SK-N-SH (cell line): ENCODE measurements at regions not wholly inside any gene's neighbourhood (a gene's known extent, or its start where the extent isn't known, plus 50 kb on each side); places are given as distances from the start of the nearest gene placed in this dataset.

Experiments used
- CTCF ChIA-PET: fragments of 300-600, 350-600 bp; formaldehyde crosslinking; extraction: SDS; loops from one replicate; lab custom pipeline; 2021; lab: Yijun Ruan, JAX
- POLR2A ChIA-PET: fragments of 350-600 bp; sonication (Branson Sonifier 250); formaldehyde crosslinking; extraction: SDS; loops from one replicate; lab custom pipeline; 2020; ENCODE audit warnings: antibody characterized with exemption, inconsistent platforms; lab: Yijun Ruan, JAX
- DNase-seq: peaks from one replicate; pipeline ENCODE4 v3.0.0; 2012
- H2AFZ ChIP-seq: fragments of 200-600 bp; sonication (generic); 2 replicates; pipeline ENCODE4 v1.8.1; 2016; ENCODE audit warnings: antibody characterized with exemption, mild to moderate bottlenecking, low read depth
- H3F3A ChIP-seq: fragments of 200-600 bp; sonication (generic); replicated peaks from 2 replicates; pipeline ENCODE3; 2016; ENCODE audit warnings: antibody characterized with exemption, mild to moderate bottlenecking; ENCODE audit not compliant: insufficient read depth
- H3K27ac ChIP-seq, 2 experiments: fragments of 200-500 bp in 1 of 2; fragments of 200-600 bp in 1 of 2; sonication (Bioruptor generic) in 1 of 2; sonication (generic), shearing (Covaris generic) in 1 of 2; 2 replicates each; pipeline versions ENCODE4 v1.5.1 to v1.6.1; 2014 to 2016; ENCODE audit warnings: low read depth in 2 of 2, inconsistent platforms in 1 of 2, low read length in 1 of 2, mild to moderate bottlenecking in 1 of 2, mixed read lengths in 1 of 2
- H3K27me3 ChIP-seq: fragments of 200-600 bp; sonication (generic), shearing (Covaris generic); 2 replicates; pipeline ENCODE4 v1.6.1; 2016; ENCODE audit warnings: mixed run types; ENCODE audit not compliant: insufficient read depth
- H3K36me3 ChIP-seq, 2 experiments: fragments of 200-500 bp in 1 of 2; fragments of 200-600 bp in 1 of 2; sonication (Bioruptor generic) in 1 of 2; sonication (generic) in 1 of 2; replicated peaks in 1 of 2; 2 replicates each; pipeline versions ENCODE3 to v1.5.1; 2014 to 2016; ENCODE audit warnings: low read length in 1 of 2, mild to moderate bottlenecking in 1 of 2; ENCODE audit not compliant: insufficient read depth in 2 of 2, control insufficient read depth in 1 of 2
- H3K4me1 ChIP-seq, 2 experiments: fragments of 200-500 bp in 1 of 2; fragments of 200-600 bp in 1 of 2; sonication (Bioruptor generic) in 1 of 2; sonication (generic), shearing (Covaris generic) in 1 of 2; 2 replicates each; pipeline versions ENCODE4 v1.5.1 to v1.6.1; 2014 to 2016; ENCODE audit warnings: low read depth in 1 of 2, low read length in 1 of 2, mixed run types in 1 of 2; ENCODE audit not compliant: insufficient read depth in 2 of 2, control insufficient read depth in 1 of 2
- H3K4me2 ChIP-seq: fragments of 200-600 bp; sonication (generic), shearing (Covaris generic); 2 replicates; pipeline ENCODE4 v1.6.1; 2017; ENCODE audit warnings: mixed run types
- H3K4me3 ChIP-seq, 2 experiments: fragments of 200-500 bp in 1 of 2; fragments of 200-600 bp in 1 of 2; sonication (Bioruptor generic) in 1 of 2; sonication (generic), shearing (Covaris generic) in 1 of 2; 2 replicates each; pipeline versions ENCODE4 v1.5.1 to v1.8.1; 2014 to 2016; ENCODE audit warnings: low read depth in 2 of 2, inconsistent platforms in 1 of 2, low read length in 1 of 2, mild to moderate bottlenecking in 1 of 2, mixed read lengths in 1 of 2, moderate library complexity in 1 of 2
- H3K79me2 ChIP-seq: fragments of 200-600 bp; sonication (generic); 2 replicates; pipeline ENCODE4 v1.8.1; 2017; ENCODE audit warnings: mild to moderate bottlenecking; ENCODE audit not compliant: insufficient read depth
- H3K9ac ChIP-seq: fragments of 200-600 bp; sonication (generic); 2 replicates; pipeline ENCODE4 v1.6.1; 2017; ENCODE audit warnings: mixed run types
- H3K9me2 ChIP-seq: fragments of 200-600 bp; sonication (generic); 2 replicates; pipeline ENCODE4 v1.6.1; 2017; ENCODE audit warnings: mixed run types
- H3K9me3 ChIP-seq: fragments of 200-600 bp; sonication (generic); 2 replicates; pipeline ENCODE4 v1.6.1; 2017; ENCODE audit warnings: mixed run types, mild to moderate bottlenecking, moderate library complexity
- H4K20me1 ChIP-seq: fragments of 200-600 bp; sonication (generic); 2 replicates; pipeline ENCODE4 v1.6.1; 2017; ENCODE audit warnings: mild to moderate bottlenecking, mixed run types; ENCODE audit not compliant: insufficient read depth
- EP300 ChIP-seq, 2 experiments: IDR thresholded peaks; 2 replicates each; pipeline versions ENCODE4 v1.4.0 to v1.6.1; 2012; ENCODE audit warnings: borderline replicate concordance in 1 of 2, low read depth in 1 of 2, low read length in 1 of 2
- EZH2phosphoT487 ChIP-seq: fragments of 200-600 bp; sonication (generic); IDR thresholded peaks from 2 replicates; pipeline ENCODE4 v1.6.1; 2017; ENCODE audit warnings: low read depth, mixed run types, mild to moderate bottlenecking, antibody characterized with exemption, moderate library complexity, borderline replicate concordance
- FOSL2 ChIP-seq: IDR thresholded peaks from 2 replicates; pipeline ENCODE4 v1.4.0; 2012; ENCODE audit warnings: low read depth, mild to moderate bottlenecking, moderate library complexity, borderline replicate concordance
- GABPA ChIP-seq: IDR thresholded peaks from 2 replicates; pipeline ENCODE4 v1.4.0; 2012; ENCODE audit warnings: low read depth, mild to moderate bottlenecking
- IRF3 ChIP-seq: fragments of 150-350 bp; IDR thresholded peaks from 2 replicates; pipeline ENCODE4 v1.6.1; 2016; ENCODE audit warnings: mild to moderate bottlenecking, low read depth, low read length
- MAX ChIP-seq: IDR thresholded peaks from 2 replicates; pipeline ENCODE4 v1.4.0; 2012; ENCODE audit warnings: low read depth
- MXI1 ChIP-seq: IDR thresholded peaks from 2 replicates; pipeline ENCODE4 v1.6.1; 2012; ENCODE audit warnings: mild to moderate bottlenecking, low read depth, low read length, improper control_type of control experiment
- NRF1 ChIP-seq: IDR thresholded peaks from 2 replicates; pipeline ENCODE4 v1.6.1; 2012; ENCODE audit warnings: low read depth, mild to moderate bottlenecking, low read length
- POLR2AphosphoS5 ChIP-seq: IDR thresholded peaks from 2 replicates; pipeline ENCODE4 v1.6.1; 2012; ENCODE audit warnings: low read depth, low read length
- RAD21 ChIP-seq: IDR thresholded peaks from 2 replicates; pipeline ENCODE4 v1.6.1; 2012; ENCODE audit warnings: mild to moderate bottlenecking, low read length
- REST ChIP-seq: IDR thresholded peaks from 2 replicates; pipeline ENCODE4 v1.6.1; 2012; ENCODE audit warnings: mild to moderate bottlenecking, low read depth, low read length, moderate library complexity
- RFX5 ChIP-seq: IDR thresholded peaks from 2 replicates; pipeline ENCODE4 v1.6.1; 2012; ENCODE audit warnings: mild to moderate bottlenecking, improper control_type of control experiment, low read length
- SIN3A ChIP-seq: IDR thresholded peaks from 2 replicates; pipeline ENCODE4 v1.6.1; 2012; ENCODE audit warnings: low read depth, mild to moderate bottlenecking, low read length, moderate library complexity, borderline replicate concordance
- WGBS: methylation state at CpG from one replicate; pipeline ENCODE4 v1.1.6; 2017; ENCODE audit warnings: low lambda C conversion rate; 5-methylcytosine and 5-hydroxymethylcytosine counted together
- TF ChIP-seq, protein P1 (sequence below): IDR thresholded peaks from 2 replicates; pipeline ENCODE4 v1.4.0; 2012; ENCODE audit warnings: low read depth, borderline replicate concordance

GRCh38 chr5:153209016-153209415, 281.5 kb upstream of the GRIA1 start:
- CTCF ChIA-PET = no interaction called here

DNA sequence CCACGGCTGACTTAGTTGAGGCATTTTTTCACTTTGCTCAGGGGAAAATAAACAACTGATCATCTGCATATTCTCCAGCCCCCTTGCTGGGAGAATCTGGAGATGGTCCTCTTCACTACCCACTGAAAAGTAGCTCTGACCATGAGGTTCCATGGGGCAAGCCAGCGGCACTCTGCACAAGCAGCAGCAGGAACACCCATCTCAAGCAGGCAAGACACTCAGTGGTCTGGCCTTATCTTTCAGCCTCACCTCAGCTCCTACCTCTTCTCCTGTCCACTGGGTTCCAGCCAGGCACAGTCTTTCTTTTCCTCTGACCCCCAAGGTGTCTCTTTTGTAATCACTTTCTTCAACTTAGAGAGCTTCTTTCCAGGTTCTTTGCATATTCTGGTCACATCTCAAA, 280.8 kb upstream of the GRIA1 start:
- no peak overlapping the region for H2AFZ ChIP-seq
- no peak overlapping the region for H3K27ac ChIP-seq

More at GRCh38 chr5:153209016-153209415, 281.5 kb upstream of the GRIA1 start:
- no peaks in the 10 kb centered on the region for H3K27me3 ChIP-seq
- 36% methylated on average over 3 of the region's 3 CpGs for WGBS
- no peak overlapping the region for H2AFZ ChIP-seq
- H4K20me1 ChIP-seq = no peaks in the 10 kb centered on the region
- no peak overlapping the region for H3K4me3 ChIP-seq
- H3K79me2 ChIP-seq = no peaks in the 10 kb centered on the region
- H3K36me3 ChIP-seq = no peaks in the 10 kb centered on the region
- no peak overlapping the region for H3K9ac ChIP-seq
- no peaks in the 10 kb centered on the region; a peak in 1 of 4 replicates for H3K4me1 ChIP-seq
- no peaks in the 10 kb centered on the region for H3F3A ChIP-seq
- no peaks in the 10 kb centered on the region for H3K9me2 ChIP-seq
- no peak overlapping the region for H3K4me2 ChIP-seq
- TF ChIP-seq GABPA = no peak
- no peak for TF ChIP-seq MXI1
- TF ChIP-seq EZH2phosphoT487 = no peak
- TF ChIP-seq POLR2AphosphoS5 = no peak
- TF ChIP-seq SIN3A = no peak
- no peak for TF ChIP-seq RFX5
- no peak overlapping the region for H3K27ac ChIP-seq
- no peaks in the 10 kb centered on the region for H3K9me3 ChIP-seq
- DNase-seq = no peak
- POLR2A ChIA-PET = no interaction called here

More for the DNA sequence above, 280.8 kb upstream of the GRIA1 start:
- H3K4me1 ChIP-seq = no peaks in the 10 kb centered on the region; a peak in 1 of 4 replicates
- ChIA-PET CTCF (no interaction called here), POLR2A (no interaction called here)
- H3F3A ChIP-seq = no peaks in the 10 kb centered on the region
- no peaks in the 10 kb centered on the region for H3K27me3 ChIP-seq
- no peaks in the 10 kb centered on the region for H3K79me2 ChIP-seq
- TF ChIP-seq MAX (no peak), FOSL2 (no peak), POLR2AphosphoS5 (no peak), NRF1 (no peak), EZH2phosphoT487 (no peak), EP300 (IDR thresholded peaks at IDR 0.05; ENCODE audit: borderline replicate concordance in 1 of 2, low read depth in 1 of 2, low read length in 1 of 2) (no peak), RAD21 (no peak), REST (no peak), IRF3 (no peak)
- TF ChIP-seq, protein P1, sequence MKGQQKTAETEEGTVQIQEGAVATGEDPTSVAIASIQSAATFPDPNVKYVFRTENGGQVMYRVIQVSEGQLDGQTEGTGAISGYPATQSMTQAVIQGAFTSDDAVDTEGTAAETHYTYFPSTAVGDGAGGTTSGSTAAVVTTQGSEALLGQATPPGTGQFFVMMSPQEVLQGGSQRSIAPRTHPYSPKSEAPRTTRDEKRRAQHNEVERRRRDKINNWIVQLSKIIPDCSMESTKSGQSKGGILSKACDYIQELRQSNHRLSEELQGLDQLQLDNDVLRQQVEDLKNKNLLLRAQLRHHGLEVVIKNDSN = no peak
- DNase-seq = no peak
- H3K4me3 ChIP-seq = no peak overlapping the region
- H3K4me2 ChIP-seq = peak overlapping the region; percentile 21; the same call in 1 of the 2 replicates
- no peaks in the 10 kb centered on the region for H3K9me3 ChIP-seq
- WGBS = 39% methylated on average over 2 of the region's 2 CpGs
- H3K36me3 ChIP-seq = no peaks in the 10 kb centered on the region
- H3K9ac ChIP-seq = no peak overlapping the region
- no peaks in the 10 kb centered on the region for H3K9me2 ChIP-seq
- H4K20me1 ChIP-seq = no peaks in the 10 kb centered on the region
